ENCODE measurements at regions not wholly inside any gene's neighbourhood (a gene's known extent, or its start where the extent isn't known, plus 50 kb on each side); places are given as distances from the start of the nearest gene placed in this dataset.

GRCh38 chr3:9301091-9301490 lies 51.6 kb upstream of the SRGAP3 start:
- DNase-seq = no peak

GRCh38 chr3:9301798-9302197 lies 52.4 kb upstream of the SRGAP3 start:
- DNase-seq = peak in 1 of 2 donors; percentile 2

GRCh38 chr3:9302425-9303181 lies 53.2 kb upstream of the SRGAP3 start:
- peak; percentile 82 for DNase-seq

GRCh38 chr3:9308298-9308990 lies 54.4 kb upstream of the THUMPD3 start:
- no peak for DNase-seq

GRCh38 chr3:9310043-9310442 lies 52.8 kb upstream of the THUMPD3 start:
- no peak for DNase-seq

GRCh38 chr3:9311228-9311627 lies 51.6 kb upstream of the THUMPD3 start:
- no peak for DNase-seq

Measured in stimulated activated CD4-positive, alpha-beta T cell treated with anti-CD3 and anti-CD28 coated beads, Interleukin-2, amount 100 ng/mL, for 24 hours (primary cell).